ENCODE measurements at regions not wholly inside any gene's neighbourhood (a gene's known extent, or its start where the extent isn't known, plus 50 kb on each side); places are given as distances from the start of the nearest gene placed in this dataset.
"Not testable (repeated sequence)": the region's sequence is repeated elsewhere in the genome, so short reads cannot be mapped to it uniquely, and the experiment has no call there.

GRCh38 chr17:33572615-33573014, 279.5 kb upstream of the ASIC2 start:
- no peak for FAIRE-seq

- no peak for FAIRE-seq
Observed at GRCh38 chr17:33574942-33575445, 281.9 kb upstream of the ASIC2 start.

- not testable (repeated sequence) for FAIRE-seq
Observed at GRCh38 chr17:33579740-33580139, 286.6 kb upstream of the ASIC2 start.

- FAIRE-seq = no peak
Observed at GRCh38 chr17:33580215-33580614, 287.1 kb upstream of the ASIC2 start.

- no peak for FAIRE-seq
Observed at GRCh38 chr17:33582661-33583060, 289.6 kb upstream of the ASIC2 start.

GRCh38 chr17:33583518-33584417, 290.7 kb upstream of the ASIC2 start:
- no peak for FAIRE-seq

- no peak for FAIRE-seq
Observed at GRCh38 chr17:33593991-33594390, 300.9 kb upstream of the ASIC2 start.

GRCh38 chr17:33595828-33596227, 302.7 kb upstream of the ASIC2 start:
- no peak for FAIRE-seq

GRCh38 chr17:33596899-33597298, 303.8 kb upstream of the ASIC2 start:
- FAIRE-seq = no peak

GRCh38 chr17:33598797-33599196, 305.7 kb upstream of the ASIC2 start:
- no peak for FAIRE-seq

GRCh38 chr17:33602981-33603380, 309.9 kb upstream of the ASIC2 start:
- FAIRE-seq = no peak

GRCh38 chr17:33603789-33604188, 310.7 kb upstream of the ASIC2 start:
- FAIRE-seq = no peak

GRCh38 chr17:33611532-33611931, 318.4 kb upstream of the ASIC2 start:
- no peak for FAIRE-seq

- no peak for FAIRE-seq
Observed at GRCh38 chr17:33615861-33616260, 322.8 kb upstream of the ASIC2 start.

GRCh38 chr17:33623841-33624240, 330.7 kb upstream of the ASIC2 start:
- FAIRE-seq = peak; percentile 70

- FAIRE-seq = no peak
Observed at GRCh38 chr17:33628500-33629346, 335.6 kb upstream of the ASIC2 start.

- FAIRE-seq = no peak
Observed at GRCh38 chr17:33633446-33633845, 340.4 kb upstream of the ASIC2 start.

- no peak for FAIRE-seq
Observed at GRCh38 chr17:33637534-33637933, 344.4 kb upstream of the ASIC2 start.

GRCh38 chr17:33639103-33639880, 346.2 kb upstream of the ASIC2 start:
- no peak for FAIRE-seq

- no peak for FAIRE-seq
Observed at GRCh38 chr17:33640629-33641028, 347.5 kb upstream of the ASIC2 start.

GRCh38 chr17:33642002-33642401, 348.9 kb upstream of the ASIC2 start:
- no peak for FAIRE-seq

- FAIRE-seq = peak; percentile 54
Observed at GRCh38 chr17:33647956-33648355, 354.9 kb upstream of the ASIC2 start.

GRCh38 chr17:33650304-33650703, 357.2 kb upstream of the ASIC2 start:
- no peak for FAIRE-seq
